ENCODE measurements at regions not wholly inside any gene's neighbourhood (a gene's known extent, or its start where the extent isn't known, plus 50 kb on each side); places are given as distances from the start of the nearest gene placed in this dataset.

DNA sequence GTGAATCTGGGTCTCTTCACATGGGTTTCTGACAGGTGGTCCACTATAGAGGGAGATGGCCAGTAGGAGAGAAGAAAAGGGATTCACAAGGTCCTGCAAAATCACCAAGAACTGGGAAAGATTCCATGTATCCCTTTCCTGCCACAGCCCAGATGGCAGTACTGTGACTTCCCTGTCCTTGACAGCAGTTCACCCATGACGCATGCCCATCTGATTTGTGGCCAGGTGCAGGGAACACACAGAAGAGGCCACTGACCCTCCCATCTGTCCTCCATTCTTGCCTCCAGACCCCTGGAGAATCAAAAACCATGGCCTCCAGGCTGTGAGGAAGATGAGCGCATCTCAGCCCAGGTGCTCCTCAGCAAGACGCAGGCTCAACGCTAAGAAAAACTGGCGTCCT lies 183.1 kb upstream of the RREB1 start:
- no peaks in the 10 kb centered on the region for H4K20me1 ChIP-seq (replicated peaks; ENCODE audit: insufficient read depth)
- no peak overlapping the region for H3K4me3 Mint-ChIP-seq
- H3K4me1 Mint-ChIP-seq, result peaks cover 7% of the 10 kb centered on the region; the same call in 2 of the 3 replicates
- no peaks in the 10 kb centered on the region for H3K4me1 ChIP-seq (ENCODE audit: insufficient read depth)
- DNase-seq (ENCODE audit: low spot score) (no peak), ATAC-seq (no peak)
- no peaks in the 10 kb centered on the region for H3K36me3 ChIP-seq (ENCODE audit: insufficient read depth)
- no peaks in the 10 kb centered on the region for H3K27me3 ChIP-seq (ENCODE audit: insufficient read depth)
- no peak overlapping the region for H3K27ac Mint-ChIP-seq
- no peak overlapping the region for H3K4me3 ChIP-seq
- TF ChIP-seq STAT1 (IDR thresholded peaks at IDR 0.05; ENCODE audit: unreplicated experiment) (no peak), CREB1 (CRISPR knock-in tag; IDR thresholded peaks at IDR 0.05; ENCODE audit: low read depth) (no peak), ZNF462 (CRISPR knock-in tag; IDR thresholded peaks at IDR 0.05) (no peak), EZH2phosphoT487 (IDR thresholded peaks at IDR 0.05; ENCODE audit: unreplicated experiment) (no peak), ZNF331 (CRISPR knock-in tag; IDR thresholded peaks at IDR 0.05; ENCODE audit: low read depth) (no peak), NANOG (IDR thresholded peaks at IDR 0.05; ENCODE audit: borderline replicate concordance) (no peak), POLR2AphosphoS5 (IDR thresholded peaks at IDR 0.05; ENCODE audit: low read depth) (no peak), EZH2 (IDR thresholded peaks at IDR 0.05; ENCODE audit: low read depth, unreplicated experiment) (no peak), REST (IDR thresholded peaks at IDR 0.05; ENCODE audit: unreplicated experiment) (no peak), ZNF114 (CRISPR knock-in tag; IDR thresholded peaks at IDR 0.05) (no peak), JUNB (IDR thresholded peaks at IDR 0.05; ENCODE audit: unreplicated experiment) (no peak)
- TF ChIP-seq, protein P1, sequence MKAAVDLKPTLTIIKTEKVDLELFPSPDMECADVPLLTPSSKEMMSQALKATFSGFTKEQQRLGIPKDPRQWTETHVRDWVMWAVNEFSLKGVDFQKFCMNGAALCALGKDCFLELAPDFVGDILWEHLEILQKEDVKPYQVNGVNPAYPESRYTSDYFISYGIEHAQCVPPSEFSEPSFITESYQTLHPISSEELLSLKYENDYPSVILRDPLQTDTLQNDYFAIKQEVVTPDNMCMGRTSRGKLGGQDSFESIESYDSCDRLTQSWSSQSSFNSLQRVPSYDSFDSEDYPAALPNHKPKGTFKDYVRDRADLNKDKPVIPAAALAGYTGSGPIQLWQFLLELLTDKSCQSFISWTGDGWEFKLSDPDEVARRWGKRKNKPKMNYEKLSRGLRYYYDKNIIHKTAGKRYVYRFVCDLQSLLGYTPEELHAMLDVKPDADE (IDR thresholded peaks at IDR 0.05), result no peak
- TF ChIP-seq, protein P2, sequence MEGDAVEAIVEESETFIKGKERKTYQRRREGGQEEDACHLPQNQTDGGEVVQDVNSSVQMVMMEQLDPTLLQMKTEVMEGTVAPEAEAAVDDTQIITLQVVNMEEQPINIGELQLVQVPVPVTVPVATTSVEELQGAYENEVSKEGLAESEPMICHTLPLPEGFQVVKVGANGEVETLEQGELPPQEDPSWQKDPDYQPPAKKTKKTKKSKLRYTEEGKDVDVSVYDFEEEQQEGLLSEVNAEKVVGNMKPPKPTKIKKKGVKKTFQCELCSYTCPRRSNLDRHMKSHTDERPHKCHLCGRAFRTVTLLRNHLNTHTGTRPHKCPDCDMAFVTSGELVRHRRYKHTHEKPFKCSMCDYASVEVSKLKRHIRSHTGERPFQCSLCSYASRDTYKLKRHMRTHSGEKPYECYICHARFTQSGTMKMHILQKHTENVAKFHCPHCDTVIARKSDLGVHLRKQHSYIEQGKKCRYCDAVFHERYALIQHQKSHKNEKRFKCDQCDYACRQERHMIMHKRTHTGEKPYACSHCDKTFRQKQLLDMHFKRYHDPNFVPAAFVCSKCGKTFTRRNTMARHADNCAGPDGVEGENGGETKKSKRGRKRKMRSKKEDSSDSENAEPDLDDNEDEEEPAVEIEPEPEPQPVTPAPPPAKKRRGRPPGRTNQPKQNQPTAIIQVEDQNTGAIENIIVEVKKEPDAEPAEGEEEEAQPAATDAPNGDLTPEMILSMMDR (conservative IDR thresholded peaks at IDR 0.05; ENCODE audit: low read depth in 2 of 2), result no peak
- no peaks in the 10 kb centered on the region for H3K9me2 ChIP-seq (ENCODE audit: insufficient read depth)
- H3K4me2 ChIP-seq, result no peak overlapping the region
- H3K27ac ChIP-seq (ENCODE audit: low read depth), result no peak overlapping the region
- no peaks in the 10 kb centered on the region for H3F3A ChIP-seq (replicated peaks; ENCODE audit: low read depth)
- H3K27me3 Mint-ChIP-seq (ENCODE audit: insufficient read depth, low read depth, poor library complexity), result peaks cover 7% of the 10 kb centered on the region
- H3K79me2 ChIP-seq (replicated peaks; ENCODE audit: insufficient read depth), result no peaks in the 10 kb centered on the region
- H3K9me3 Mint-ChIP-seq, result no peaks in the 10 kb centered on the region; the same call in 2 of the 3 replicates
- no peaks in the 10 kb centered on the region; the same call in 2 of the 3 replicates for H3K36me3 Mint-ChIP-seq (ENCODE audit: low read depth)
- H2AFZ ChIP-seq, result no peak overlapping the region
